ENCODE measurements at regions not wholly inside any gene's neighbourhood (a gene's known extent, or its start where the extent isn't known, plus 50 kb on each side); places are given as distances from the start of the nearest gene placed in this dataset.

DNA sequence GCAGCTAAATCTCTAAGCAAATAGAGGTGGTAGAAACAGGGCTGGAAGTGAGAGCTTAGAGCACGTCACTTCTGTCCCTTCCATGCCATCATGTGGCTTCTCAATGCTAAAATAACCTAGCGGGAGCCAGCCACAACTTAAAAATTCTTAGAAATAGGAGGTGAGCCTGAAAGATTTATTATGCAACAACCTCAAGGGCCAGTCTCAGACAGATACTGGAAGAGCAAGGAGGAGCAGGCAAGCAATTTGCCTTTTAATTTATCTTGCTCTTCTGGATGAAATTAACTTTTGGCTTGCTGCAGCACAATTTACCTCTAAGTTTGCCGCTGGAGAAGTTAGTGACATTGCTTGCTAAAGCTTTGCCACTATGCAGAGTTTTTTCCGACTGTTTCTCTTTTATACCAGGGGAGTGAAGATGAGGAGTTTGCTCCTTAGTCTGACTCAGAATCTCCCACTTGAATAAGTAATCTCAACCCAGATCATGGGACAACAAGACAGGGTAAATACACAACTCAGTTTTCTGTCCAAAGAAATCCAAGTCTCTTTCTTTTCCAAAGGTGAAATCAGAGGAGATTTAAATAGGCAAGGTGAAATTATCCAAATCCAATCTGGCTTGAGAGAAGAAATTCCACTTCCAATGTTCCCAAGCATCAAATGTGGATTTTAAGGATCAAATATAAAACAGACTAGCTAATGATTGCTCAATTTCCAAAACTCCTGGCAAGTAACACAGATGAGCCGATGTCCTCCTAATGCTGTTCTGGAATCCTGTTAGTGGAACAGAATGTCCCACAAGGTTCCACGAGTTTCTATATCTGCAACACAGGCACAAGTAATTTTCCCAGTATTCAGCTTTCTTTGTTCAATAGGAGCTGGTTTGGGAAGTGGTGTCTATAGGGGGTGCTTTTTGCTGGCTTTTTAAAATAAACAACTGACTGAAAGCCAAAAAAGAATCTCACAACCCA lies 329.4 kb upstream of the RORA start:
- no peaks in the 10 kb centered on the region for H3K9me3 Mint-ChIP-seq
- ATAC-seq (no peak), DNase-seq (ENCODE audit: low spot score) (no peak)
- CTCF ChIA-PET, result interaction anchor here (0.8 to 2.2 kb wide), 4 partner anchors 27 to 330 kb away, joined by 3 to 9 read pairs (median 4); partner anchors contain the start of gene RORA
- POLR2A ChIA-PET, result no interaction called here
- TF ChIP-seq, protein P1, sequence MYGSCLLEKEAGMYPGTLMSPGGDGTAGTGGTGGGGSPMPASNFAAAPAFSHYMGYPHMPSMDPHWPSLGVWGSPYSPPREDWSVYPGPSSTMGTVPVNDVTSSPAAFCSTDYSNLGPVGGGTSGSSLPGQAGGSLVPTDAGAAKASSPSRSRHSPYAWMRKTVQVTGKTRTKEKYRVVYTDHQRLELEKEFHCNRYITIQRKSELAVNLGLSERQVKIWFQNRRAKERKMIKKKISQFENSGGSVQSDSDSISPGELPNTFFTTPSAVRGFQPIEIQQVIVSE (CRISPR knock-in tag; IDR thresholded peaks at IDR 0.05; ENCODE audit: borderline replicate concordance), result no peak
- no peak for TF ChIP-seq ZNF423 (CRISPR knock-in tag; IDR thresholded peaks at IDR 0.05)
- TF ChIP-seq, protein P2, sequence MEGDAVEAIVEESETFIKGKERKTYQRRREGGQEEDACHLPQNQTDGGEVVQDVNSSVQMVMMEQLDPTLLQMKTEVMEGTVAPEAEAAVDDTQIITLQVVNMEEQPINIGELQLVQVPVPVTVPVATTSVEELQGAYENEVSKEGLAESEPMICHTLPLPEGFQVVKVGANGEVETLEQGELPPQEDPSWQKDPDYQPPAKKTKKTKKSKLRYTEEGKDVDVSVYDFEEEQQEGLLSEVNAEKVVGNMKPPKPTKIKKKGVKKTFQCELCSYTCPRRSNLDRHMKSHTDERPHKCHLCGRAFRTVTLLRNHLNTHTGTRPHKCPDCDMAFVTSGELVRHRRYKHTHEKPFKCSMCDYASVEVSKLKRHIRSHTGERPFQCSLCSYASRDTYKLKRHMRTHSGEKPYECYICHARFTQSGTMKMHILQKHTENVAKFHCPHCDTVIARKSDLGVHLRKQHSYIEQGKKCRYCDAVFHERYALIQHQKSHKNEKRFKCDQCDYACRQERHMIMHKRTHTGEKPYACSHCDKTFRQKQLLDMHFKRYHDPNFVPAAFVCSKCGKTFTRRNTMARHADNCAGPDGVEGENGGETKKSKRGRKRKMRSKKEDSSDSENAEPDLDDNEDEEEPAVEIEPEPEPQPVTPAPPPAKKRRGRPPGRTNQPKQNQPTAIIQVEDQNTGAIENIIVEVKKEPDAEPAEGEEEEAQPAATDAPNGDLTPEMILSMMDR (IDR thresholded peaks at IDR 0.05), result no peak
- TF ChIP-seq GTF2I (CRISPR knock-in tag; conservative IDR thresholded peaks at IDR 0.05), result no peak
- TF ChIP-seq, protein P3, sequence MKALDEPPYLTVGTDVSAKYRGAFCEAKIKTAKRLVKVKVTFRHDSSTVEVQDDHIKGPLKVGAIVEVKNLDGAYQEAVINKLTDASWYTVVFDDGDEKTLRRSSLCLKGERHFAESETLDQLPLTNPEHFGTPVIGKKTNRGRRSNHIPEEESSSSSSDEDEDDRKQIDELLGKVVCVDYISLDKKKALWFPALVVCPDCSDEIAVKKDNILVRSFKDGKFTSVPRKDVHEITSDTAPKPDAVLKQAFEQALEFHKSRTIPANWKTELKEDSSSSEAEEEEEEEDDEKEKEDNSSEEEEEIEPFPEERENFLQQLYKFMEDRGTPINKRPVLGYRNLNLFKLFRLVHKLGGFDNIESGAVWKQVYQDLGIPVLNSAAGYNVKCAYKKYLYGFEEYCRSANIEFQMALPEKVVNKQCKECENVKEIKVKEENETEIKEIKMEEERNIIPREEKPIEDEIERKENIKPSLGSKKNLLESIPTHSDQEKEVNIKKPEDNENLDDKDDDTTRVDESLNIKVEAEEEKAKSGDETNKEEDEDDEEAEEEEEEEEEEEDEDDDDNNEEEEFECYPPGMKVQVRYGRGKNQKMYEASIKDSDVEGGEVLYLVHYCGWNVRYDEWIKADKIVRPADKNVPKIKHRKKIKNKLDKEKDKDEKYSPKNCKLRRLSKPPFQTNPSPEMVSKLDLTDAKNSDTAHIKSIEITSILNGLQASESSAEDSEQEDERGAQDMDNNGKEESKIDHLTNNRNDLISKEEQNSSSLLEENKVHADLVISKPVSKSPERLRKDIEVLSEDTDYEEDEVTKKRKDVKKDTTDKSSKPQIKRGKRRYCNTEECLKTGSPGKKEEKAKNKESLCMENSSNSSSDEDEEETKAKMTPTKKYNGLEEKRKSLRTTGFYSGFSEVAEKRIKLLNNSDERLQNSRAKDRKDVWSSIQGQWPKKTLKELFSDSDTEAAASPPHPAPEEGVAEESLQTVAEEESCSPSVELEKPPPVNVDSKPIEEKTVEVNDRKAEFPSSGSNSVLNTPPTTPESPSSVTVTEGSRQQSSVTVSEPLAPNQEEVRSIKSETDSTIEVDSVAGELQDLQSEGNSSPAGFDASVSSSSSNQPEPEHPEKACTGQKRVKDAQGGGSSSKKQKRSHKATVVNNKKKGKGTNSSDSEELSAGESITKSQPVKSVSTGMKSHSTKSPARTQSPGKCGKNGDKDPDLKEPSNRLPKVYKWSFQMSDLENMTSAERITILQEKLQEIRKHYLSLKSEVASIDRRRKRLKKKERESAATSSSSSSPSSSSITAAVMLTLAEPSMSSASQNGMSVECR (CRISPR knock-in tag; IDR thresholded peaks at IDR 0.05; ENCODE audit: borderline replicate concordance), result no peak
- TF ChIP-seq, protein P4, sequence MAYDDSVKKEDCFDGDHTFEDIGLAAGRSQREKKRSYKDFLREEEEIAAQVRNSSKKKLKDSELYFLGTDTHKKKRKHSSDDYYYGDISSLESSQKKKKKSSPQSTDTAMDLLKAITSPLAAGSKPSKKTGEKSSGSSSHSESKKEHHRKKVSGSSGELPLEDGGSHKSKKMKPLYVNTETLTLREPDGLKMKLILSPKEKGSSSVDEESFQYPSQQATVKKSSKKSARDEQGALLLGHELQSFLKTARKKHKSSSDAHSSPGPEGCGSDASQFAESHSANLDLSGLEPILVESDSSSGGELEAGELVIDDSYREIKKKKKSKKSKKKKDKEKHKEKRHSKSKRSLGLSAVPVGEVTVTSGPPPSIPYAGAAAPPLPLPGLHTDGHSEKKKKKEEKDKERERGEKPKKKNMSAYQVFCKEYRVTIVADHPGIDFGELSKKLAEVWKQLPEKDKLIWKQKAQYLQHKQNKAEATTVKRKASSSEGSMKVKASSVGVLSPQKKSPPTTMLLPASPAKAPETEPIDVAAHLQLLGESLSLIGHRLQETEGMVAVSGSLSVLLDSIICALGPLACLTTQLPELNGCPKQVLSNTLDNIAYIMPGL (CRISPR knock-in tag; IDR thresholded peaks at IDR 0.05), result no peak
- TF ChIP-seq, protein P5, sequence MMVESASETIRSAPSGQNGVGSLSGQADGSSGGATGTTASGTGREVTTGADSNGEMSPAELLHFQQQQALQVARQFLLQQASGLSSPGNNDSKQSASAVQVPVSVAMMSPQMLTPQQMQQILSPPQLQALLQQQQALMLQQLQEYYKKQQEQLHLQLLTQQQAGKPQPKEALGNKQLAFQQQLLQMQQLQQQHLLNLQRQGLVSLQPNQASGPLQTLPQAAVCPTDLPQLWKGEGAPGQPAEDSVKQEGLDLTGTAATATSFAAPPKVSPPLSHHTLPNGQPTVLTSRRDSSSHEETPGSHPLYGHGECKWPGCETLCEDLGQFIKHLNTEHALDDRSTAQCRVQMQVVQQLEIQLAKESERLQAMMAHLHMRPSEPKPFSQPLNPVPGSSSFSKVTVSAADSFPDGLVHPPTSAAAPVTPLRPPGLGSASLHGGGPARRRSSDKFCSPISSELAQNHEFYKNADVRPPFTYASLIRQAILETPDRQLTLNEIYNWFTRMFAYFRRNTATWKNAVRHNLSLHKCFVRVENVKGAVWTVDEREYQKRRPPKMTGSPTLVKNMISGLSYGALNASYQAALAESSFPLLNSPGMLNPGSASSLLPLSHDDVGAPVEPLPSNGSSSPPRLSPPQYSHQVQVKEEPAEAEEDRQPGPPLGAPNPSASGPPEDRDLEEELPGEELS (CRISPR knock-in tag; IDR thresholded peaks at IDR 0.05), result no peak
- TF ChIP-seq, protein P6, sequence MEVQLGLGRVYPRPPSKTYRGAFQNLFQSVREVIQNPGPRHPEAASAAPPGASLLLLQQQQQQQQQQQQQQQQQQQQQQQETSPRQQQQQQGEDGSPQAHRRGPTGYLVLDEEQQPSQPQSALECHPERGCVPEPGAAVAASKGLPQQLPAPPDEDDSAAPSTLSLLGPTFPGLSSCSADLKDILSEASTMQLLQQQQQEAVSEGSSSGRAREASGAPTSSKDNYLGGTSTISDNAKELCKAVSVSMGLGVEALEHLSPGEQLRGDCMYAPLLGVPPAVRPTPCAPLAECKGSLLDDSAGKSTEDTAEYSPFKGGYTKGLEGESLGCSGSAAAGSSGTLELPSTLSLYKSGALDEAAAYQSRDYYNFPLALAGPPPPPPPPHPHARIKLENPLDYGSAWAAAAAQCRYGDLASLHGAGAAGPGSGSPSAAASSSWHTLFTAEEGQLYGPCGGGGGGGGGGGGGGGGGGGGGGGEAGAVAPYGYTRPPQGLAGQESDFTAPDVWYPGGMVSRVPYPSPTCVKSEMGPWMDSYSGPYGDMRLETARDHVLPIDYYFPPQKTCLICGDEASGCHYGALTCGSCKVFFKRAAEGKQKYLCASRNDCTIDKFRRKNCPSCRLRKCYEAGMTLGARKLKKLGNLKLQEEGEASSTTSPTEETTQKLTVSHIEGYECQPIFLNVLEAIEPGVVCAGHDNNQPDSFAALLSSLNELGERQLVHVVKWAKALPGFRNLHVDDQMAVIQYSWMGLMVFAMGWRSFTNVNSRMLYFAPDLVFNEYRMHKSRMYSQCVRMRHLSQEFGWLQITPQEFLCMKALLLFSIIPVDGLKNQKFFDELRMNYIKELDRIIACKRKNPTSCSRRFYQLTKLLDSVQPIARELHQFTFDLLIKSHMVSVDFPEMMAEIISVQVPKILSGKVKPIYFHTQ (CRISPR knock-in tag; IDR thresholded peaks at IDR 0.05), result no peak
- TF ChIP-seq NR1H2 (CRISPR knock-in tag; IDR thresholded peaks at IDR 0.05), result no peak
- TF ChIP-seq RELA (CRISPR knock-in tag; IDR thresholded peaks at IDR 0.05; ENCODE audit: borderline replicate concordance), result no peak
- TF ChIP-seq ZNF263 (CRISPR knock-in tag; IDR thresholded peaks at IDR 0.05; ENCODE audit: low read depth), result no peak
- TF ChIP-seq NFYB (CRISPR knock-in tag; conservative IDR thresholded peaks at IDR 0.05; ENCODE audit: low read depth), result no peak
- no peak for TF ChIP-seq PRRX2 (CRISPR knock-in tag; IDR thresholded peaks at IDR 0.05)
- TF ChIP-seq, protein P7, sequence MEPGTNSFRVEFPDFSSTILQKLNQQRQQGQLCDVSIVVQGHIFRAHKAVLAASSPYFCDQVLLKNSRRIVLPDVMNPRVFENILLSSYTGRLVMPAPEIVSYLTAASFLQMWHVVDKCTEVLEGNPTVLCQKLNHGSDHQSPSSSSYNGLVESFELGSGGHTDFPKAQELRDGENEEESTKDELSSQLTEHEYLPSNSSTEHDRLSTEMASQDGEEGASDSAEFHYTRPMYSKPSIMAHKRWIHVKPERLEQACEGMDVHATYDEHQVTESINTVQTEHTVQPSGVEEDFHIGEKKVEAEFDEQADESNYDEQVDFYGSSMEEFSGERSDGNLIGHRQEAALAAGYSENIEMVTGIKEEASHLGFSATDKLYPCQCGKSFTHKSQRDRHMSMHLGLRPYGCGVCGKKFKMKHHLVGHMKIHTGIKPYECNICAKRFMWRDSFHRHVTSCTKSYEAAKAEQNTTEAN (CRISPR knock-in tag; IDR thresholded peaks at IDR 0.05), result no peak
- TF ChIP-seq, protein P8, sequence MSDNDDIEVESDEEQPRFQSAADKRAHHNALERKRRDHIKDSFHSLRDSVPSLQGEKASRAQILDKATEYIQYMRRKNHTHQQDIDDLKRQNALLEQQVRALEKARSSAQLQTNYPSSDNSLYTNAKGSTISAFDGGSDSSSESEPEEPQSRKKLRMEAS (CRISPR knock-in tag; IDR thresholded peaks at IDR 0.05), result no peak
- no peak for TF ChIP-seq JAZF1 (CRISPR knock-in tag; IDR thresholded peaks at IDR 0.05)
- peaks cover 16% of the 10 kb centered on the region for H3K4me1 Mint-ChIP-seq
- no peak overlapping the region for H3K27ac Mint-ChIP-seq
- no peaks in the 10 kb centered on the region for H3K36me3 Mint-ChIP-seq
- H3K27me3 Mint-ChIP-seq (ENCODE audit: low read depth), result no peaks in the 10 kb centered on the region; the same call in 1 of the 2 replicates
- no peak overlapping the region for H3K4me3 Mint-ChIP-seq

Measured in WTC11 (cell line).